Endothelial cell of umbilical vein (primary cell): ENCODE measurements at regions not wholly inside any gene's neighbourhood (a gene's known extent, or its start where the extent isn't known, plus 50 kb on each side); places are given as distances from the start of the nearest gene placed in this dataset.

Experiments
- BruUV-seq: library from RNA; stranded (reverse); fragments of 400-500 nt; replicated peaks from 2 replicates; lab custom pipeline; 2021; lab: Mats Ljungman, UMichigan
- CTCF ChIA-PET: fragments of 300-600, 350-600 bp; sonication (Branson Sonifier 250); formaldehyde crosslinking; loops from one replicate; lab custom pipeline; 2021; ENCODE audit warnings: antibody characterized with exemption, inconsistent platforms; lab: Charles Lee
- POLR2A ChIA-PET: fragments of 300-600, 350-600 bp; sonication (Branson Sonifier 250); formaldehyde crosslinking; loops from one replicate; lab custom pipeline; 2021; ENCODE audit warnings: antibody characterized with exemption, inconsistent platforms; lab: Charles Lee
- DNase-seq: peaks from one replicate; pipeline ENCODE4 v3.0.0-alpha.2; 2011; ENCODE audit warnings: low read depth, low spot score
- FAIRE-seq: peaks from 2 replicates; lab custom pipeline; 2011; peaks lifted over from hg19 to GRCh38; lab: Jason Lieb, UNC
- H2AFZ ChIP-seq: 2 replicates; pipeline ENCODE4 v1.6.0; 2012; ENCODE audit warnings: low read depth, low read length, control low read depth, inconsistent platforms
- H3K27ac ChIP-seq: 2 replicates; pipeline ENCODE4 v1.5.1; 2011; ENCODE audit warnings: low read depth, mild to moderate bottlenecking, control low read depth, low read length, moderate library complexity; ENCODE audit not compliant: insufficient read depth
- H3K27me3 ChIP-seq, 2 experiments: 2 replicates each; pipeline versions ENCODE4 v1.6.0 to v1.6.1; 2011; ENCODE audit warnings: low read length in 2 of 2, mixed read lengths in 1 of 2; ENCODE audit not compliant: control insufficient read depth in 2 of 2, insufficient read depth in 2 of 2
- H3K36me3 ChIP-seq, 2 experiments: 2 replicates in 1 of 2; 3 replicates in 1 of 2; pipeline ENCODE4 v1.5.1; 2011; ENCODE audit warnings: low read length in 2 of 2, mild to moderate bottlenecking in 1 of 2, moderate library complexity in 1 of 2; ENCODE audit not compliant: control insufficient read depth in 2 of 2, insufficient read depth in 2 of 2; ENCODE audit errors: extremely low read depth in 1 of 2
- H3K4me1 ChIP-seq: 3 replicates; pipeline ENCODE4 v1.5.1; 2011; ENCODE audit warnings: mild to moderate bottlenecking, low read length; ENCODE audit not compliant: control insufficient read depth, insufficient read depth; ENCODE audit errors: extremely low read depth
- H3K4me2 ChIP-seq: 2 replicates; pipeline ENCODE4 v1.6.1; 2011; ENCODE audit warnings: low read length, control low read depth, mixed read lengths; ENCODE audit not compliant: insufficient read depth
- H3K4me3 ChIP-seq, 3 experiments: fragments of 200-600 bp in 1 of 3; sonication (generic), shearing (Covaris generic) in 1 of 3; replicated peaks in 1 of 3; 2 replicates each; pipeline ENCODE4 v1.5.1; 2011 to 2016; ENCODE audit warnings: control low read depth in 3 of 3, low read length in 3 of 3, mild to moderate bottlenecking in 2 of 3, inconsistent platforms in 1 of 3, low read depth in 1 of 3, moderate library complexity in 1 of 3; ENCODE audit not compliant: insufficient read depth in 1 of 3
- H3K79me2 ChIP-seq: 2 replicates; pipeline ENCODE4 v1.6.0; 2012; ENCODE audit warnings: low read length, inconsistent platforms; ENCODE audit not compliant: control insufficient read depth, insufficient read depth
- H3K9ac ChIP-seq: replicated peaks from 2 replicates; pipeline ENCODE3; 2011; ENCODE audit warnings: low read length, control low read depth; ENCODE audit not compliant: insufficient read depth; ENCODE audit errors: extremely low read depth
- H3K9me1 ChIP-seq: replicated peaks from 3 replicates; pipeline ENCODE4 v1.6.0; 2011; ENCODE audit warnings: mild to moderate bottlenecking, low read length; ENCODE audit not compliant: control insufficient read depth, insufficient read depth; ENCODE audit errors: extremely low read depth
- H3K9me3 ChIP-seq: replicated peaks from 2 replicates; pipeline ENCODE4 v1.5.1; 2012; ENCODE audit warnings: low read length, inconsistent platforms; ENCODE audit not compliant: control insufficient read depth, insufficient read depth
- H4K20me1 ChIP-seq: replicated peaks from 2 replicates; pipeline ENCODE3; 2011; ENCODE audit warnings: mild to moderate bottlenecking, low read length; ENCODE audit not compliant: control insufficient read depth, insufficient read depth; ENCODE audit errors: extremely low read depth
- EZH2 ChIP-seq: IDR thresholded peaks from 2 replicates; pipeline ENCODE4 v1.6.1; 2012; ENCODE audit warnings: borderline replicate concordance, low read depth, mild to moderate bottlenecking, moderate library complexity, low read length, inconsistent platforms; ENCODE audit not compliant: severe bottlenecking
- FOS ChIP-seq: IDR thresholded peaks from 2 replicates; pipeline ENCODE4 v1.6.1; 2011; ENCODE audit warnings: mild to moderate bottlenecking, low read length, moderate library complexity, borderline replicate concordance; ENCODE audit not compliant: insufficient read depth
- GATA2 ChIP-seq: IDR thresholded peaks from 2 replicates; pipeline ENCODE4 v1.7.0; 2011; ENCODE audit warnings: low read depth, mild to moderate bottlenecking, moderate library complexity, mixed read lengths, low read length; ENCODE audit not compliant: insufficient read length, insufficient read depth
- JUN ChIP-seq: IDR thresholded peaks from 2 replicates; pipeline ENCODE4 v1.6.1; 2011; ENCODE audit warnings: borderline replicate concordance, low read depth; ENCODE audit not compliant: insufficient read length, insufficient read depth
- MYC ChIP-seq: IDR thresholded peaks from one replicate; pipeline ENCODE4 v1.6.1; 2011; ENCODE audit warnings: mild to moderate bottlenecking, low read depth, low read length
- POLR2A ChIP-seq: IDR thresholded peaks from 2 replicates; pipeline ENCODE4 v1.6.1; 2012; ENCODE audit warnings: low read depth, mild to moderate bottlenecking, control low read depth, low read length
- POLR2AphosphoS5 ChIP-seq: IDR thresholded peaks from 2 replicates; pipeline ENCODE4 v1.6.1; 2012; ENCODE audit warnings: low read depth, mild to moderate bottlenecking, control low read depth, low read length, moderate library complexity; ENCODE audit not compliant: insufficient read depth
- dilution Hi-C: fragments of 300-500 bp; cut with MboI; formaldehyde crosslinking; loops from one replicate; pipeline ENCODE4 v1.15.0; 2019; ENCODE audit warnings: low sequenced_read_pairs; ENCODE audit not compliant: extremely low pct_ligation_motif_present
- intact Hi-C: fragments of 100-400 bp; cut with micrococcal nuclease; formaldehyde crosslinking; loops from one replicate; pipeline ENCODE4 v1.10.0; 2022
- TF ChIP-seq, protein P1 (sequence below): IDR thresholded peaks from 2 replicates; pipeline ENCODE4 v1.6.1; 2011; ENCODE audit not compliant: insufficient read depth, insufficient read length
- TF ChIP-seq, protein P2 (sequence below), 2 donors: IDR thresholded peaks; 1 replicate in 1 of 2; 2 replicates in 1 of 2; pipeline ENCODE4 v1.5.1; 2011; ENCODE audit warnings: low read length in 2 of 2, mild to moderate bottlenecking in 2 of 2, moderate library complexity in 2 of 2, control low read depth in 1 of 2, inconsistent platforms in 1 of 2, low read depth in 1 of 2; ENCODE audit not compliant: insufficient read depth in 1 of 2; ENCODE audit errors: extremely low read depth in 1 of 2

DNA sequence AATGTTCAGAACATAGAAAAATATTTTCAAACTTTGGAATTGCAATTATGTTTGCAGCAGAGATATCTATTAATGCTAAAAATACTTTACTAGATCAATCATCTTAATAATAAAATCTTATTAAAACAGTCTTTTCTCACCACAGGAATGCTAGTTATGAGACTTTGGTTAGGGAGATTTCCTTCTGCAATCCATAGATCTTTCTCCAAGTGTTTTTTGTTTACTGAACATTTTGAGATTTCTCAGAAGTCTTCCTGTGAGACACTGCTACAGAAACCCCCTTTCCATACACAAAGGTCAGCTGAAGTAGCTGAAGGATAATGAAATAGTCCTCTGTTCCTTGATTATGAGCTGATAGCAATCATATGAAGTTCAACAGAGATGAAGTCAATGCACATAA, 59.4 kb upstream of the RAPH1 start:
- Histone ChIP-seq H3K27ac (no peak overlapping the region), H3K9ac (no peak overlapping the region), H3K36me3 (no peaks in the 10 kb centered on the region), H3K4me1 (no peaks in the 10 kb centered on the region), H2AFZ (no peak overlapping the region), H4K20me1 (no peaks in the 10 kb centered on the region), H3K27me3 (no peaks in the 10 kb centered on the region), H3K4me3 (no peak overlapping the region), H3K9me1 (no peaks in the 10 kb centered on the region), H3K79me2 (no peaks in the 10 kb centered on the region), H3K9me3 (no peaks in the 10 kb centered on the region), H3K4me2 (no peak overlapping the region)
- DNase-seq (no peak), FAIRE-seq (no peak)
- intact Hi-C loops (no loop called here), dilution Hi-C loops (no loop called here)
- no peak for TF ChIP-seq JUN
- no peak for TF ChIP-seq POLR2AphosphoS5
- no peak for TF ChIP-seq POLR2A
- TF ChIP-seq MYC = no peak
- no peak for TF ChIP-seq EZH2
- TF ChIP-seq, protein P1, sequence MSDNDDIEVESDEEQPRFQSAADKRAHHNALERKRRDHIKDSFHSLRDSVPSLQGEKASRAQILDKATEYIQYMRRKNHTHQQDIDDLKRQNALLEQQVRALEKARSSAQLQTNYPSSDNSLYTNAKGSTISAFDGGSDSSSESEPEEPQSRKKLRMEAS = no peak
- TF ChIP-seq GATA2 = no peak
- TF ChIP-seq, protein P2, sequence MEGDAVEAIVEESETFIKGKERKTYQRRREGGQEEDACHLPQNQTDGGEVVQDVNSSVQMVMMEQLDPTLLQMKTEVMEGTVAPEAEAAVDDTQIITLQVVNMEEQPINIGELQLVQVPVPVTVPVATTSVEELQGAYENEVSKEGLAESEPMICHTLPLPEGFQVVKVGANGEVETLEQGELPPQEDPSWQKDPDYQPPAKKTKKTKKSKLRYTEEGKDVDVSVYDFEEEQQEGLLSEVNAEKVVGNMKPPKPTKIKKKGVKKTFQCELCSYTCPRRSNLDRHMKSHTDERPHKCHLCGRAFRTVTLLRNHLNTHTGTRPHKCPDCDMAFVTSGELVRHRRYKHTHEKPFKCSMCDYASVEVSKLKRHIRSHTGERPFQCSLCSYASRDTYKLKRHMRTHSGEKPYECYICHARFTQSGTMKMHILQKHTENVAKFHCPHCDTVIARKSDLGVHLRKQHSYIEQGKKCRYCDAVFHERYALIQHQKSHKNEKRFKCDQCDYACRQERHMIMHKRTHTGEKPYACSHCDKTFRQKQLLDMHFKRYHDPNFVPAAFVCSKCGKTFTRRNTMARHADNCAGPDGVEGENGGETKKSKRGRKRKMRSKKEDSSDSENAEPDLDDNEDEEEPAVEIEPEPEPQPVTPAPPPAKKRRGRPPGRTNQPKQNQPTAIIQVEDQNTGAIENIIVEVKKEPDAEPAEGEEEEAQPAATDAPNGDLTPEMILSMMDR (IDR thresholded peaks at IDR 0.05; ENCODE audit: extremely low read depth in 1 of 2, insufficient read depth in 1 of 2, low read depth in 1 of 2, low read length in 2 of 2) = no peak
- TF ChIP-seq FOS = no peak
- POLR2A ChIA-PET = no interaction called here
- CTCF ChIA-PET = interaction anchor here (1.1 to 1.2 kb wide), 2 partner anchors 12 to 34 kb away, joined by 3 to 4 read pairs; no protein-coding TSS in a partner anchor
- BruUV-seq = no TSS peak
